ENCODE measurements at regions not wholly inside any gene's neighbourhood (a gene's known extent, or its start where the extent isn't known, plus 50 kb on each side); places are given as distances from the start of the nearest gene placed in this dataset.

GRCh38 chr11:21635394-21636145, 557.3 kb upstream of the ANO5 start:
- no peak for TF ChIP-seq PRDM6 (tag by site-specific recombination; IDR thresholded peaks at IDR 0.05)
- TF ChIP-seq, protein P1, sequence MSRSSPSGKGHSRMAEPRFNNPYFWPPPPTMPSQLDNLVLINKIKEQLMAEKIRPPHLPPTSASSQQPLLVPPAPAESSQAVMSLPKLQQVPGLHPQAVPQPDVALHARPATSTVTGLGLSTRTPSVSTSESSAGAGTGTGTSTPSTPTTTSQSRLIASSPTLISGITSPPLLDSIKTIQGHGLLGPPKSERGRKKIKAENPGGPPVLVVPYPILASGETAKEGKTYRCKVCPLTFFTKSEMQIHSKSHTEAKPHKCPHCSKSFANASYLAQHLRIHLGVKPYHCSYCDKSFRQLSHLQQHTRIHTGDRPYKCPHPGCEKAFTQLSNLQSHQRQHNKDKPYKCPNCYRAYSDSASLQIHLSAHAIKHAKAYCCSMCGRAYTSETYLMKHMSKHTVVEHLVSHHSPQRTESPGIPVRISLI (tag by site-specific recombination; IDR thresholded peaks at IDR 0.05), result no peak
- no peak for TF ChIP-seq ZNF174 (tag by site-specific recombination; IDR thresholded peaks at IDR 0.05)
- TF ChIP-seq ZNF324 (tag by site-specific recombination; IDR thresholded peaks at IDR 0.05), result no peak
- TF ChIP-seq ZNF596 (tag by site-specific recombination; IDR thresholded peaks at IDR 0.05), result no peak
- TF ChIP-seq ZNF473 (tag by site-specific recombination; IDR thresholded peaks at IDR 0.05), result no peak
- no peak for TF ChIP-seq ZFP3 (tag by site-specific recombination; IDR thresholded peaks at IDR 0.05; ENCODE audit: low read depth)
- TF ChIP-seq, protein P2, sequence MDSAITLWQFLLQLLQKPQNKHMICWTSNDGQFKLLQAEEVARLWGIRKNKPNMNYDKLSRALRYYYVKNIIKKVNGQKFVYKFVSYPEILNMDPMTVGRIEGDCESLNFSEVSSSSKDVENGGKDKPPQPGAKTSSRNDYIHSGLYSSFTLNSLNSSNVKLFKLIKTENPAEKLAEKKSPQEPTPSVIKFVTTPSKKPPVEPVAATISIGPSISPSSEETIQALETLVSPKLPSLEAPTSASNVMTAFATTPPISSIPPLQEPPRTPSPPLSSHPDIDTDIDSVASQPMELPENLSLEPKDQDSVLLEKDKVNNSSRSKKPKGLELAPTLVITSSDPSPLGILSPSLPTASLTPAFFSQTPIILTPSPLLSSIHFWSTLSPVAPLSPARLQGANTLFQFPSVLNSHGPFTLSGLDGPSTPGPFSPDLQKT (IDR thresholded peaks at IDR 0.05; ENCODE audit: borderline replicate concordance, low read depth, low read length), result no peak
- TF ChIP-seq ZNF16 (tag by site-specific recombination; IDR thresholded peaks at IDR 0.05; ENCODE audit: low read depth), result no peak
- no peak for TF ChIP-seq ZNF624 (tag by site-specific recombination; IDR thresholded peaks at IDR 0.05)
- no peak for TF ChIP-seq CTCF (tag by site-specific recombination; IDR thresholded peaks at IDR 0.05)
- TF ChIP-seq, protein P3, sequence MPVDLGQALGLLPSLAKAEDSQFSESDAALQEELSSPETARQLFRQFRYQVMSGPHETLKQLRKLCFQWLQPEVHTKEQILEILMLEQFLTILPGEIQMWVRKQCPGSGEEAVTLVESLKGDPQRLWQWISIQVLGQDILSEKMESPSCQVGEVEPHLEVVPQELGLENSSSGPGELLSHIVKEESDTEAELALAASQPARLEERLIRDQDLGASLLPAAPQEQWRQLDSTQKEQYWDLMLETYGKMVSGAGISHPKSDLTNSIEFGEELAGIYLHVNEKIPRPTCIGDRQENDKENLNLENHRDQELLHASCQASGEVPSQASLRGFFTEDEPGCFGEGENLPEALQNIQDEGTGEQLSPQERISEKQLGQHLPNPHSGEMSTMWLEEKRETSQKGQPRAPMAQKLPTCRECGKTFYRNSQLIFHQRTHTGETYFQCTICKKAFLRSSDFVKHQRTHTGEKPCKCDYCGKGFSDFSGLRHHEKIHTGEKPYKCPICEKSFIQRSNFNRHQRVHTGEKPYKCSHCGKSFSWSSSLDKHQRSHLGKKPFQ (tag by site-specific recombination; IDR thresholded peaks at IDR 0.05), result no peak
- TF ChIP-seq, protein P4, sequence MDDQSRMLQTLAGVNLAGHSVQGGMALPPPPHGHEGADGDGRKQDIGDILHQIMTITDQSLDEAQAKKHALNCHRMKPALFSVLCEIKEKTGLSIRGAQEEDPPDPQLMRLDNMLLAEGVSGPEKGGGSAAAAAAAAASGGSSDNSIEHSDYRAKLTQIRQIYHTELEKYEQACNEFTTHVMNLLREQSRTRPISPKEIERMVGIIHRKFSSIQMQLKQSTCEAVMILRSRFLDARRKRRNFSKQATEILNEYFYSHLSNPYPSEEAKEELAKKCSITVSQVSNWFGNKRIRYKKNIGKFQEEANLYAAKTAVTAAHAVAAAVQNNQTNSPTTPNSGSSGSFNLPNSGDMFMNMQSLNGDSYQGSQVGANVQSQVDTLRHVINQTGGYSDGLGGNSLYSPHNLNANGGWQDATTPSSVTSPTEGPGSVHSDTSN (CRISPR knock-in tag; IDR thresholded peaks at IDR 0.05), result no peak

Data from HEK293 (cell line).